ENCODE measurements at regions not wholly inside any gene's neighbourhood (a gene's known extent, or its start where the extent isn't known, plus 50 kb on each side); places are given as distances from the start of the nearest gene placed in this dataset.

DNA sequence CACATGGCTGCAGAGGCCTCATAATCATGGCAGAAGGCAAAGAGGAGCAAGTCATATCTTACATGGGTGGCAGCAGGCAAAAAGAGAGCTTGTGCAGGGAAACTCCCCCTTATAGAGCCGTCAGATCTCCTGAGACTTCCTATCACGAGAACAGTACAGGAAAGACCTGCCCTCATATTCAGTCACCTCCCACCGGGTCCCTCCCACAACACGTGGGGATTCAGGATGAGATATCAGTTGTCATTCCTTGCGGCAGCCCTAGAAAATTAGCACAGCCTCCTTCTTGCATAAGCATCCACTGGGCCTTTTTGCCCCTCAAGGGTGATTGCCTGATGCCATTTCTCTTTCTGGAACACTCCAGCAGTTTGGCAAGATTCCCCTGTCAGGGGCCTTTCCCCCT lies 61.7 kb upstream of the STX18 start:
- TF ChIP-seq POLR2A (IDR thresholded peaks at IDR 0.05): no peak
- no peak for TF ChIP-seq CTCF (IDR thresholded peaks at IDR 0.05)

Data from ovary (tissue), 3 donors.